PC-3 (cell line): ENCODE measurements at regions not wholly inside any gene's neighbourhood (a gene's known extent, or its start where the extent isn't known, plus 50 kb on each side); places are given as distances from the start of the nearest gene placed in this dataset.

Experiments used
- ATAC-seq: fragments of 200-7000 bp; cut with Tn5 transposase; 2 replicates; pipeline ENCODE4 v1.9.1; 2020; ENCODE audit warnings: mild to moderate bottlenecking, moderate library complexity
- BruUV-seq: library from RNA; stranded (reverse); fragments of 400-500 nt; replicated peaks from 2 replicates; lab custom pipeline; 2021; lab: Mats Ljungman, UMichigan
- CTCF ChIA-PET: fragments of 300-600 bp; sonication (Branson Sonifier 250); formaldehyde crosslinking; loops from one replicate; lab custom pipeline; 2022; ENCODE audit warnings: antibody characterized with exemption; lab: Charles Lee
- POLR2A ChIA-PET: fragments of 300-600 bp; sonication (Branson Sonifier 250); formaldehyde crosslinking; loops from one replicate; lab custom pipeline; 2022; ENCODE audit warnings: antibody characterized with exemption; ENCODE audit not compliant: unreplicated experiment; lab: Charles Lee
- DNase-seq: peaks from one replicate; pipeline ENCODE4 v3.0.0-alpha.2; 2015
- H2AFZ ChIP-seq: fragments of 300-600 bp; sonication (generic); 2 replicates; pipeline ENCODE4 v1.6.0; 2016; ENCODE audit warnings: antibody characterized with exemption, low read length
- H3F3A ChIP-seq: fragments of 300-600 bp; sonication (generic); one replicate; pipeline ENCODE4 v1.6.0; 2017; ENCODE audit warnings: antibody characterized with exemption, low read length, control low read depth, mild to moderate bottlenecking; ENCODE audit not compliant: unreplicated experiment
- H3K27ac ChIP-seq: fragments of 300-600 bp; sonication (generic); 2 replicates; pipeline ENCODE4 v1.5.1; 2016; ENCODE audit warnings: mild to moderate bottlenecking, low read length
- H3K27me3 ChIP-seq: fragments of 300-600 bp; sonication (generic); 2 replicates; pipeline ENCODE4 v1.6.1; 2016; ENCODE audit warnings: low read length, mixed read lengths
- H3K36me3 ChIP-seq: fragments of 300-600 bp; sonication (generic); 2 replicates; pipeline ENCODE4 v1.6.1; 2016; ENCODE audit warnings: low read depth, mixed run types, low read length, mixed read lengths
- H3K4me1 ChIP-seq: fragments of 300-600 bp; sonication (generic); 2 replicates; pipeline ENCODE4 v1.5.1; 2016; ENCODE audit warnings: low read length; ENCODE audit not compliant: insufficient read depth
- H3K4me2 ChIP-seq: fragments of 300-600 bp; sonication (generic); 2 replicates; pipeline ENCODE4 v1.6.0; 2016; ENCODE audit warnings: low read length
- H3K4me3 ChIP-seq: fragments of 300-600 bp; sonication (generic); 2 replicates; pipeline ENCODE4 v1.5.1; 2016; ENCODE audit warnings: mild to moderate bottlenecking, low read length, mixed read lengths
- H3K79me2 ChIP-seq: fragments of 300-600 bp; sonication (generic); 2 replicates; pipeline ENCODE4 v1.6.1; 2017; ENCODE audit warnings: low read length, mixed read lengths
- H3K9ac ChIP-seq: fragments of 300-600 bp; sonication (generic); 2 replicates; pipeline ENCODE4 v1.6.0; 2016; ENCODE audit warnings: mild to moderate bottlenecking, low read length
- H3K9me2 ChIP-seq: fragments of 300-600 bp; sonication (generic); replicated peaks from 2 replicates; pipeline ENCODE4 v1.6.1; 2016; ENCODE audit warnings: mixed run types, low read length, mixed read lengths
- H3K9me3 ChIP-seq: fragments of 300-600 bp; sonication (generic); 2 replicates; pipeline ENCODE4 v1.6.1; 2016; ENCODE audit warnings: low read length, mixed read lengths
- H4K20me1 ChIP-seq: fragments of 300-600 bp; sonication (generic); 2 replicates; pipeline ENCODE4 v1.6.1; 2016; ENCODE audit warnings: low read length, mixed read lengths
- CTCF ChIP-seq: fragments of 300-600 bp; sonication (generic); conservative IDR thresholded peaks from 2 replicates; pipeline ENCODE4 v1.5.1; 2017; ENCODE audit warnings: antibody characterized with exemption, low read depth, mild to moderate bottlenecking, low read length
- EZH2 ChIP-seq: fragments of 300-600 bp; sonication (generic); IDR thresholded peaks from one replicate; pipeline ENCODE4 v1.6.1; 2017; ENCODE audit warnings: antibody characterized with exemption, mild to moderate bottlenecking, low read length; ENCODE audit not compliant: unreplicated experiment
- EZH2phosphoT487 ChIP-seq: fragments of 300-600 bp; sonication (generic); IDR thresholded peaks from 2 replicates; pipeline ENCODE4 v1.6.1; 2018; ENCODE audit warnings: mild to moderate bottlenecking, antibody characterized with exemption, low read length, borderline replicate concordance
- intact Hi-C: fragments of 100-400 bp; cut with micrococcal nuclease; formaldehyde crosslinking; loops from 2 replicates; pipeline ENCODE4 v1.9.0; 2023

GRCh38 chr9:16342246-16343020, 528.0 kb downstream of the BNC2 start:
- Histone ChIP-seq H3K36me3 (no peaks in the 10 kb centered on the region), H3K27ac (no peak overlapping the region), H4K20me1 (no peaks in the 10 kb centered on the region), H3K9me2 (no peaks in the 10 kb centered on the region), H3K27me3 (no peaks in the 10 kb centered on the region), H2AFZ (no peak overlapping the region), H3K9me3 (no peaks in the 10 kb centered on the region), H3K4me2 (no peak overlapping the region), H3F3A (peaks cover 5% of the 10 kb centered on the region), H3K79me2 (no peaks in the 10 kb centered on the region), H3K9ac (no peak overlapping the region), H3K4me1 (peaks cover 32% of the 10 kb centered on the region), H3K4me3 (no peak overlapping the region)
- no peak for DNase-seq
- ATAC-seq: no peak
- POLR2A ChIA-PET: no interaction called here
- BruUV-seq: no TSS peak
- CTCF ChIA-PET: no interaction called here
- intact Hi-C loops: no loop called here
- no peak for TF ChIP-seq EZH2phosphoT487
- no peak for TF ChIP-seq EZH2
- TF ChIP-seq CTCF: no peak

DNA sequence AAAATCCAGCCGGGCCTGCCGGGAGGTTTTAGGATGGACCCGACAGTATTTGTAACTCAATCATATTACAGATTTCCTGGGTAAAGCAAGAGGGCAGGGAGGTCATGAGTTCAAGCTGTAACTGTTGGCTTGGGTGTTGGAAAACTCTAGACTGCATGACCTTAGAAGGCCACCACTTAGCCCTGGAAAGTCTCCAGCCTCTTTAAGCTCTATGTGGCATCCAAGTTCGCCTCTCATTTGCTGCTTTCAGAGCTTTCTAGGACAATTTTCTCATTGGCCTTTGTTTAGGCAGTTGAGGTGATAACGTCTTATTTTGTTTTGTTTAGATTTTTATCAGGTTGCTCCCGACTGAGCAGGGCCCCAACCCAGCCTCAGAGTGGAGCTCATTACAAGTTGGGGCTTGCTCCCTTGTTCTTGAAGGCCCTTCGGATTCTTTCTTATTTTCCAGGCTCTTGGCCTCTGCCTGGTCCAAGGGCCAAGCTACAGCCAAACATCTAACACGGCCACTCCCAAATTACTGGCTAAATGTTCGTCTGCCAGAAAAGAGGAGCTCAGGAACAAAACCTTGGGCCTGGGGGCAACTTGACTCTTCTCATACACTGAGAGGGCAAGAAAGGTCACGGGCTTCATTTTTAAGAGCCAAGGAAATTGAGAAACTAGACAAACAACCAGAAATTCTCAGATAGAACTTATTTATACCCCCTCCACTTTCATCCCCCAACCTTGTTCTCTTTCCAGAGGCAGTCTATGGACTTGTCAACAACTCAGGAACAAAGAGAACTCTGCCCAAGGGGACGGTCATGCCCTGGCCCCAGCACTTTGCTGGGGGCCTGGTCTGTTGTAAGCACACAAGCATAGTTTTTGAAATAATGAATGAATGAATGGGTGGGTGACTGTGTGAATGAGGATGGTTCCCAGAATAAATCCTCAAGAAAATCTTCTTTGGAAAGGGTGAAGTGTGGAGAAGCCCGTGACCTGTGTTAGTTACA, 526.9 kb downstream of the BNC2 start:
- Histone ChIP-seq H3K27me3 (no peaks in the 10 kb centered on the region), H3K9me3 (no peaks in the 10 kb centered on the region), H3K9ac (peak overlapping the region; percentile 10; the same call in 1 of the 2 replicates), H3K9me2 (no peaks in the 10 kb centered on the region), H4K20me1 (no peaks in the 10 kb centered on the region), H3K4me1 (peaks cover 22% of the 10 kb centered on the region), H3K4me3 (no peak overlapping the region), H3K4me2 (no peak overlapping the region), H3F3A (no peaks in the 10 kb centered on the region), H3K27ac (peak overlapping the region; percentile 60), H2AFZ (peak overlapping the region; percentile 43; the same call in 1 of the 2 replicates), H3K79me2 (no peaks in the 10 kb centered on the region), H3K36me3 (no peaks in the 10 kb centered on the region)
- DNase-seq (no peak), ATAC-seq (no peak)
- intact Hi-C loops: no loop called here
- TF ChIP-seq EZH2: no peak
- TF ChIP-seq EZH2phosphoT487: no peak
- CTCF ChIA-PET: no interaction called here
- BruUV-seq: no TSS peak
- POLR2A ChIA-PET: no interaction called here

DNA sequence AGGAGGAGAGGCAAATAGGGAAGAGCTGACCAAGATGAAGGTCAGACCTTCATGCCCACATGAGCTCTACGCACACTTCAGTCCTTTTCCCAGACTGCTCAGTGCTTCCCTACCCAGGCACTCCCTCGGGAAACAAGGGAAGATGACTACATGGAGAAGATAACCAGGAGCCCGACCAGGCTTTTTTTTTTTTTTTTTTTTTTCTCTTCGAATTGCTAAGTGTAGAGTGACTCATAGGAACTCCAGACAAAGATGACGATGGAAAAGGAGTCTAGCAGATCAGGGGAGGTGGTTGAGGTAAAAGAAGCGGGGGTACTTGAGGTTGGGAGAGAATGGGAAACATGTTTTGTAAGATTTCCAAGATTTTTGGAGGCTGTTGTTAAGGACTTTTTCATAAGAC, 526.1 kb downstream of the BNC2 start:
- DNase-seq (peak; percentile 56), ATAC-seq (no peak)
- peak overlapping the region; percentile 10; the same call in 1 of the 2 replicates for H3K9ac ChIP-seq
- ChIA-PET POLR2A (no interaction called here), CTCF (no interaction called here)
- H3K9me3 ChIP-seq: no peaks in the 10 kb centered on the region
- BruUV-seq: no TSS peak
- no peaks in the 10 kb centered on the region for H3K79me2 ChIP-seq
- no peak overlapping the region for H3K4me2 ChIP-seq
- H3K36me3 ChIP-seq: no peaks in the 10 kb centered on the region
- H2AFZ ChIP-seq: peak overlapping the region; percentile 43; the same call in 1 of the 2 replicates
- H3F3A ChIP-seq: no peaks in the 10 kb centered on the region
- TF ChIP-seq EZH2phosphoT487 (no peak), EZH2 (no peak), CTCF (no peak)
- peaks cover 17% of the 10 kb centered on the region for H3K4me1 ChIP-seq
- no peaks in the 10 kb centered on the region for H4K20me1 ChIP-seq
- H3K27me3 ChIP-seq: no peaks in the 10 kb centered on the region
- no peak overlapping the region for H3K4me3 ChIP-seq
- no peaks in the 10 kb centered on the region for H3K9me2 ChIP-seq
- intact Hi-C loops: no loop called here
- H3K27ac ChIP-seq: peak overlapping the region; percentile 60
